HepG2 (cell line): ENCODE measurements at regions not wholly inside any gene's neighbourhood (a gene's known extent, or its start where the extent isn't known, plus 50 kb on each side); places are given as distances from the start of the nearest gene placed in this dataset.

Experiments
- ATAC-seq: fragments of 200-7000 bp; cut with Tn5 transposase; 3 replicates; pipeline ENCODE4 v1.9.1; 2020; ENCODE audit warnings: mild to moderate bottlenecking, moderate library complexity
- BruUV-seq: library from RNA; stranded (reverse); fragments of 400-500 nt; replicated peaks from 2 replicates; lab custom pipeline; 2021; lab: Mats Ljungman, UMichigan
- CTCF ChIA-PET: fragments of 300-600 bp; formaldehyde crosslinking; extraction: SDS; loops from one replicate; lab custom pipeline; 2021; ENCODE audit warnings: low total read pairs, inconsistent platforms, low intra/inter-chr PET ratio; lab: Yijun Ruan, JAX
- POLR2A ChIA-PET: fragments of 350-600 bp; sonication (Branson Sonifier 250); formaldehyde crosslinking; loops from one replicate; lab custom pipeline; 2020; ENCODE audit warnings: antibody characterized with exemption, inconsistent platforms; lab: Yijun Ruan, JAX
- DNase-seq: peaks from one replicate; pipeline ENCODE4 v3.0.0-alpha.2; 2015; ENCODE audit warnings: low spot score
- FAIRE-seq: peaks from 3 replicates; lab custom pipeline; 2011; peaks lifted over from hg19 to GRCh38; lab: Jason Lieb, UNC
- H2AFZ ChIP-seq: one replicate; pipeline ENCODE4 v1.6.1; 2011; ENCODE audit warnings: low read length, inconsistent platforms
- H3K27ac ChIP-seq: fragments of 300-600 bp; 3 replicates; pipeline ENCODE4 v1.8.0; 2011; ENCODE audit warnings: mixed run types, mild to moderate bottlenecking, mixed read lengths, low read length, inconsistent platforms; ENCODE audit not compliant: insufficient read depth; ENCODE audit errors: extremely low read length
- H3K27me3 ChIP-seq, 2 experiments: fragments of 200-600 bp in 1 of 2; 2 replicates in 1 of 2; 3 replicates in 1 of 2; pipeline versions ENCODE4 v1.6.0 to v1.8.0; 2011; ENCODE audit warnings: low read length in 2 of 2, mild to moderate bottlenecking in 2 of 2, moderate library complexity in 2 of 2, inconsistent platforms in 1 of 2; ENCODE audit not compliant: insufficient read depth in 2 of 2, control insufficient read depth in 1 of 2
- H3K36me3 ChIP-seq, 2 experiments: fragments of 200-600 bp in 1 of 2; replicated peaks in 1 of 2; 2 replicates in 1 of 2; 3 replicates in 1 of 2; pipeline versions ENCODE4 v1.5.1 to v1.8.0; 2011; ENCODE audit warnings: low read length in 2 of 2, inconsistent platforms in 1 of 2; ENCODE audit not compliant: insufficient read depth in 2 of 2, control insufficient read depth in 1 of 2
- H3K4me1 ChIP-seq: 2 replicates; pipeline ENCODE4 v1.5.1; 2012; ENCODE audit warnings: low read length, inconsistent platforms; ENCODE audit not compliant: insufficient read depth
- H3K4me2 ChIP-seq: 2 replicates; pipeline ENCODE4 v1.6.0; 2011; ENCODE audit warnings: low read depth, low read length, inconsistent platforms
- H3K4me3 ChIP-seq, 3 experiments: fragments of 200-600 bp in 1 of 3; sonication (generic), shearing (Covaris generic) in 1 of 3; replicated peaks in 1 of 3; 2 replicates each; pipeline ENCODE4 v1.5.1; 2011 to 2016; ENCODE audit warnings: low read length in 3 of 3, inconsistent platforms in 2 of 3, low read depth in 2 of 3, mild to moderate bottlenecking in 2 of 3, control low read depth in 1 of 3, mixed read lengths in 1 of 3; ENCODE audit not compliant: insufficient read depth in 1 of 3
- H3K79me2 ChIP-seq: one replicate; pipeline ENCODE4 v1.6.1; 2011; ENCODE audit warnings: low read length, inconsistent platforms; ENCODE audit not compliant: insufficient read depth
- H3K9ac ChIP-seq: 2 replicates; pipeline ENCODE4 v1.6.0; 2011; ENCODE audit warnings: mild to moderate bottlenecking, low read depth, low read length, inconsistent platforms; ENCODE audit not compliant: insufficient read depth
- H3K9me3 ChIP-seq: 2 replicates; pipeline ENCODE4 v1.5.1; 2012; ENCODE audit warnings: mild to moderate bottlenecking, low read length
- H4K20me1 ChIP-seq: 2 replicates; pipeline ENCODE4 v1.6.0; 2011; ENCODE audit warnings: inconsistent platforms, mild to moderate bottlenecking, low read length, moderate library complexity; ENCODE audit not compliant: insufficient read depth
- AHR ChIP-seq: IDR thresholded peaks from 2 replicates; pipeline ENCODE4 v1.6.1; 2018; ENCODE audit warnings: missing genetic modification reagents, missing compliant biosample characterization
- DMAP1 ChIP-seq: IDR thresholded peaks from 2 replicates; pipeline ENCODE4 v1.6.1; 2016
- GATA4 ChIP-seq: sonication (generic); IDR thresholded peaks from 2 replicates; pipeline ENCODE4 v1.6.1; 2016; ENCODE audit warnings: antibody characterized with exemption, low read depth, borderline replicate concordance
- JUN ChIP-seq: sonication (generic); formaldehyde crosslinking; IDR thresholded peaks from 2 replicates; pipeline ENCODE4 v1.4.0; 2020; ENCODE audit warnings: mild to moderate bottlenecking, missing genetic modification reagents
- KDM5A ChIP-seq: fragments of 200-600 bp; sonication (generic); IDR thresholded peaks from 2 replicates; pipeline ENCODE4 v1.7.0; 2018; ENCODE audit warnings: antibody characterized with exemption, mild to moderate bottlenecking, low read length, borderline replicate concordance
- ZNF609 ChIP-seq: sonication (generic); formaldehyde crosslinking; IDR thresholded peaks from 2 replicates; pipeline ENCODE4 v1.4.0; 2020; ENCODE audit warnings: mild to moderate bottlenecking, missing genetic modification reagents, borderline replicate concordance
- WGBS: methylation state at CpG from one replicate; pipeline ENCODE4 v1.1.6; 2017; ENCODE audit warnings: low lambda C conversion rate; 5-methylcytosine and 5-hydroxymethylcytosine counted together
- in situ Hi-C: cut with HindIII; loops from 2 replicates; pipeline ENCODE4 v1.10.0; 2017; ENCODE audit warnings: low pct_unique_long_range_greater_than_20kb; ENCODE audit not compliant: extremely low pct_ligation_motif_present
- intact Hi-C: fragments of 100-400 bp; cut with micrococcal nuclease; formaldehyde crosslinking; loops from one replicate; pipeline ENCODE4 v1.10.0; 2022; ENCODE audit not compliant: unreplicated experiment

- Histone ChIP-seq H3K9me3 (no peaks in the 10 kb centered on the region), H3K27ac (no peak overlapping the region), H3K4me3 (no peak overlapping the region), H3K4me1 (no peaks in the 10 kb centered on the region), H4K20me1 (no peaks in the 10 kb centered on the region), H3K27me3 (peaks cover 4 to 35% of the 10 kb centered on the region in 2 experiments; a peak in 4 of 5 replicates), H3K9ac (no peak overlapping the region), H3K4me2 (no peak overlapping the region), H2AFZ (no peak overlapping the region), H3K79me2 (no peaks in the 10 kb centered on the region), H3K36me3 (no peaks in the 10 kb centered on the region)
- ATAC-seq (no peak), FAIRE-seq (no peak), DNase-seq (no peak)
- in situ Hi-C loops (no loop called here), intact Hi-C loops (no loop called here)
- 5% methylated on average over 6 of the region's 12 CpGs for WGBS
- no peak for TF ChIP-seq DMAP1 (CRISPR knock-in tag)
- ChIA-PET POLR2A (no interaction called here), CTCF (no interaction called here)
- no TSS peak for BruUV-seq
Observed at GRCh38 chr13:111853721-111854120, 213.2 kb upstream of the SOX1 start.

DNA sequence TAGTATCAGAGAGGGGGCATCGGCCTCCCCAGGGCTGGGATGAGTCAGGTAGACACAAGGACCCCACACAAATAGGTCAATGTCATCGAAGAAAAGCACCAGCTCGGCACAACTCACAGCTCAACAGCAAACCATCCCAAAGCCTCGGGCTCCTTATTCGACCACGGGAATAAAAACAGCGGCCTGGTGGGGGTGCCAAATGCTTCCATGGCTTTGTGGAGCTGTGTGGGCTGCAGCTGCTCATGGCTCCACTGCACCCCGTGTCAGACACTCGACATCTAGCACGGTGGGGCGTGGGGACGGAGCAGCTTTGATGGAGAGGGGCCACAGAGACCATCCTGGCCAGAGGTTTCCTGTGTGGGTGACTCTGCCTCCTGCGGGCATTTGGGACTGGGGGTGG is 212.5 kb upstream of the SOX1 start:
- TF ChIP-seq KDM5A (no peak), JUN (CRISPR knock-in tag) (no peak), ZNF609 (no peak), GATA4 (no peak), AHR (CRISPR knock-in tag) (no peak)
- TF ChIP-seq, all 625 proteins: peak for 0
- H3K79me2 ChIP-seq: no peaks in the 10 kb centered on the region
- no peak for ATAC-seq
- in situ Hi-C loops (no loop called here), intact Hi-C loops (no loop called here)
- H3K27me3 ChIP-seq: peaks cover 4 to 35% of the 10 kb centered on the region in 2 experiments; a peak in 4 of 5 replicates
- H3K9ac ChIP-seq: no peak overlapping the region
- FAIRE-seq: no peak
- no peaks in the 10 kb centered on the region for H4K20me1 ChIP-seq
- BruUV-seq: no TSS peak
- H3K36me3 ChIP-seq: no peaks in the 10 kb centered on the region
- no peaks in the 10 kb centered on the region for H3K4me1 ChIP-seq
- no peak overlapping the region for H2AFZ ChIP-seq
- 3% methylated on average over 11 of the region's 13 CpGs for WGBS
- H3K27ac ChIP-seq: no peak overlapping the region
- CTCF ChIA-PET: no interaction called here
- no peaks in the 10 kb centered on the region for H3K9me3 ChIP-seq
- no peak for DNase-seq
- POLR2A ChIA-PET: no interaction called here
- H3K4me3 ChIP-seq: no peak overlapping the region
- H3K4me2 ChIP-seq: no peak overlapping the region
